ENCODE measurements at regions not wholly inside any gene's neighbourhood (a gene's known extent, or its start where the extent isn't known, plus 50 kb on each side); places are given as distances from the start of the nearest gene placed in this dataset.
"Not testable (repeated sequence)": the region's sequence is repeated elsewhere in the genome, so short reads cannot be mapped to it uniquely, and the experiment has no call there.

DNA sequence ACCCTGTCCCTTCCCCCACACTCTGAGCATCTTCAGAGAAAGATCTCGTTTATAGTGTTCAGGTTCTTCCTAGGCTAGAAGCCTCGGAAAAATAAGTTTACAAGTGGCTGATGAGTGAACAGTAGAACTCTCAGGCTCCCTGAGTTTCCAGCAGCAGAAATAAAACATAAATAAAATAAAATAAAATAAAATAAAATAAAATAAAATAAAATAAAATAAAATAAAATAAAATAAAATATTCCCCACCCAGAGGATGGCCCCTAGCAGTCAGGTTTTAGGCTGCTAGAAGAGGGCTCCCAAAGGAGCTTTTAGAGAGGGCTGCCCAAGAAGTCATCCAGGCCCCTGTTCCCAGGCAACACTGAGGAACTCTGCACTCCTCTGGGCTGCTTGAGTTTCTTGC, 55.1 kb downstream of the KCNC4 start:
- H3K4me3 ChIP-seq: no peak overlapping the region
- 81 to 86% (median 82%) methylated on average over 2 of the region's 2 CpGs for WGBS, 4 donors
- intact Hi-C loops (cut with DNase I): no loop called here

DNA sequence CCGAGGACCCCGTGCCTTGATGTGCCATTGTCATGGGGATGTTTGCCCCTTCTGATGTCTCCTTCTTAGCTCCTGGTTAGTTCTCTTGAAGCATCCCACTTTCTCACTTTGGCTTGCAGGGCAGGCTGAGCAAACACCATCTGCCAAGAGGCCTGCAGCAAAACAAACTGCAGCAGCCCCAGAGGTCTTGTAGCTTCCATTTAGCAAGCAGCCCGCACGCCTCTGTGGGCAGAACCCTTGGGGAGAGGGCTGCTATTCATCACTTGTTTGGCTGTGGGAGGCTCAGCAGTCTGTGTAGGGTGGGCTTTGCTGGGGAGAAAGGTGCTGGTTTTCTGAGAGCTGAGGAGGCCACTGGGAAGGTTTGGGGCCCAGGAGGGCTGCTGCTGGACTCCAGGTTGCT, 56.7 kb downstream of the KCNC4 start:
- TF ChIP-seq POLR2A (IDR thresholded peaks at IDR 0.05): no peak
- TF ChIP-seq, protein P1, sequence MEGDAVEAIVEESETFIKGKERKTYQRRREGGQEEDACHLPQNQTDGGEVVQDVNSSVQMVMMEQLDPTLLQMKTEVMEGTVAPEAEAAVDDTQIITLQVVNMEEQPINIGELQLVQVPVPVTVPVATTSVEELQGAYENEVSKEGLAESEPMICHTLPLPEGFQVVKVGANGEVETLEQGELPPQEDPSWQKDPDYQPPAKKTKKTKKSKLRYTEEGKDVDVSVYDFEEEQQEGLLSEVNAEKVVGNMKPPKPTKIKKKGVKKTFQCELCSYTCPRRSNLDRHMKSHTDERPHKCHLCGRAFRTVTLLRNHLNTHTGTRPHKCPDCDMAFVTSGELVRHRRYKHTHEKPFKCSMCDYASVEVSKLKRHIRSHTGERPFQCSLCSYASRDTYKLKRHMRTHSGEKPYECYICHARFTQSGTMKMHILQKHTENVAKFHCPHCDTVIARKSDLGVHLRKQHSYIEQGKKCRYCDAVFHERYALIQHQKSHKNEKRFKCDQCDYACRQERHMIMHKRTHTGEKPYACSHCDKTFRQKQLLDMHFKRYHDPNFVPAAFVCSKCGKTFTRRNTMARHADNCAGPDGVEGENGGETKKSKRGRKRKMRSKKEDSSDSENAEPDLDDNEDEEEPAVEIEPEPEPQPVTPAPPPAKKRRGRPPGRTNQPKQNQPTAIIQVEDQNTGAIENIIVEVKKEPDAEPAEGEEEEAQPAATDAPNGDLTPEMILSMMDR (IDR thresholded peaks at IDR 0.05): no peak
- H3K36me3 ChIP-seq (replicated peaks in 1 of 2): no peaks in the 10 kb centered on the region
- no peak overlapping the region for H3K27ac ChIP-seq
- H3K9me3 ChIP-seq (replicated peaks in 1 of 3): no peaks in the 10 kb centered on the region
- H3K4me3 ChIP-seq: no peak overlapping the region
- no peak for DNase-seq
- no peaks in the 10 kb centered on the region for H3K27me3 ChIP-seq
- 79 to 89% (median 84%) methylated on average over 2 to 4 of the region's 4 CpGs for WGBS, 4 donors
- H3K4me1 ChIP-seq (replicated peaks in 1 of 2): no peaks in the 10 kb centered on the region
- intact Hi-C loops (cut with DNase I): no loop called here

More for the DNA sequence above, 55.1 kb downstream of the KCNC4 start:
- no peaks in the 10 kb centered on the region for H3K36me3 ChIP-seq (replicated peaks in 1 of 2)
- no peaks in the 10 kb centered on the region for H3K27me3 ChIP-seq
- H3K27ac ChIP-seq: no peak overlapping the region
- no peaks in the 10 kb centered on the region for H3K9me3 ChIP-seq (replicated peaks in 1 of 3)
- no peak for TF ChIP-seq POLR2A (IDR thresholded peaks at IDR 0.05)
- TF ChIP-seq, protein P1 (IDR thresholded peaks at IDR 0.05): no peak
- no peak for DNase-seq
- no peaks in the 10 kb centered on the region for H3K4me1 ChIP-seq (replicated peaks in 1 of 2)

DNA sequence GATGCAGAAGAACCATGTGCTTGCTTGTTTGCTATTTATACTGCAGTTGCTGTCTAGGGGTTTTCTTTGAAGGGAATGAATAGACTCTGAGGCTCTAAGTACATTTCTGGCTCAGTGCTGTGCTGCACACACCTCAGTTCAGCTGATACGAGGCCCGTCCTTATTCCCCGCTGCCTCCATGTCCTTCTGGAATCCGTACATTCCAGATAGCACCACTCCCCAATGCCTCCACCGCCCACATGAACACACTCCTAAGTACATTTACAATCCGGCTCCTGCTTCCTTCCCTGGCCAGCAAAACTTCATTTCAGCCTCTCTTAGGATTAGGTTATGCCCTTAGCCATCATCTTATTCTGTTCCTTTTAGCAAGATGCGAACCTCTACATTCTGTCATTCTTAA, 57.1 kb downstream of the KCNC4 start:
- H3K4me1 ChIP-seq (replicated peaks in 1 of 2): no peaks in the 10 kb centered on the region
- no peak for DNase-seq
- WGBS, 4 donors: 78 to 90% (median 85%) methylated on average over 7 of the region's 7 CpGs
- H3K4me3 ChIP-seq: no peak overlapping the region
- H3K9me3 ChIP-seq (replicated peaks in 1 of 3): no peaks in the 10 kb centered on the region
- intact Hi-C loops (cut with DNase I): no loop called here
- no peaks in the 10 kb centered on the region for H3K27me3 ChIP-seq
- H3K27ac ChIP-seq: no peak overlapping the region
- no peak for TF ChIP-seq POLR2A (IDR thresholded peaks at IDR 0.05)
- TF ChIP-seq, protein P1 (IDR thresholded peaks at IDR 0.05): no peak
- no peaks in the 10 kb centered on the region for H3K36me3 ChIP-seq (replicated peaks in 1 of 2)

DNA sequence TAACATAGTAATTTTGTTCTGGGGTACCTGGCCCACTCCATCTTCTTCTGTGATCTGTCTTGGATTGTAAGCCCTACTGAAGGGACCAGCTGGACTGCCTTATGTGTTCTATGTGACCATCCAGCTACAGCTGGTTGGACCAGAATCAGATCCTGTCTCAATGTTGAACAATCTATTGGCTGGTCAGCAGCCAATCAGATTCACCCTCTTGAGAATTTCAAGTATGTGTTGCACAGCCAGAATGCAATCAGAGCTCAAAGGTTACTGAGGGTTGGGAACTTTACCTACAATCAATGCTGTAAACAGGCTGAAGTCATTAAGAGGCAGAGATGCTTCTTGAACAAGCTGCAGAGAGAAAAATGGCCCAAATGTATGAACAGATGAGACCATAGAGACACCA, 61.9 kb downstream of the KCNC4 start:
- H3K4me1 ChIP-seq (replicated peaks in 1 of 2): no peaks in the 10 kb centered on the region
- intact Hi-C loops (cut with DNase I): no loop called here
- H3K4me3 ChIP-seq: no peak overlapping the region
- no peaks in the 10 kb centered on the region for H3K27me3 ChIP-seq
- H3K36me3 ChIP-seq (replicated peaks in 1 of 2): no peaks in the 10 kb centered on the region
- H3K27ac ChIP-seq: no peak overlapping the region
- TF ChIP-seq POLR2A (IDR thresholded peaks at IDR 0.05): no peak
- TF ChIP-seq, protein P1 (IDR thresholded peaks at IDR 0.05): no peak
- no peak for DNase-seq
- no peaks in the 10 kb centered on the region for H3K9me3 ChIP-seq (replicated peaks in 1 of 3)

DNA sequence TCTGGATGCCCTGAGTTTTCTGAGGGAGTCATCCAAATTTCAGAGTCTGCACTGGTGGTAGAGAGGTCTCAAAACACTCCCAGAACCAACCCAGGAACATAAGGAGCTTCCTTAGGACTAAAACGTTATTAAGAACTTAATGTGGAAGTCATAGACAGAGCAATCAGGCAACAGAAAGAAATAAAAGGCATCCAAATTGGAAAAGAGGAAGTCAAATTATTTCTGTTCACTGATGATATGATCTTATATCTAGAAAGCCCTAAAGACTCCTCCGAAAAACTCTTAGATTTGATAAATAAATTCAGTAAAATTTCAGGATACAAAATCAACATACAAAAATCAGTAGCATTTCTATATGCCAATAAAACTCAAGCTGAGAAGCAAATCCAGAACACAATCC, 63.7 kb downstream of the KCNC4 start:
- H3K4me3 ChIP-seq; intact Hi-C loops (cut with DNase I); H3K36me3 ChIP-seq (replicated peaks in 1 of 2); DNase-seq; H3K9me3 ChIP-seq (replicated peaks in 1 of 3); H3K4me1 ChIP-seq (replicated peaks in 1 of 2); H3K27ac ChIP-seq; H3K27me3 ChIP-seq: not testable (repeated sequence)
- 69 to 77% (median 72%) methylated on average over 2 of the region's 2 CpGs for WGBS, 4 donors
